B cell (primary cell): ENCODE measurements at regions not wholly inside any gene's neighbourhood (a gene's known extent, or its start where the extent isn't known, plus 50 kb on each side); places are given as distances from the start of the nearest gene placed in this dataset.

ENCODE experiments used
- ATAC-seq: fragments of 200-7000 bp; cut with Tn5 transposase; one replicate; pipeline ENCODE4 v1.10.0; 2021; ENCODE audit warnings: low read depth, mild to moderate bottlenecking, moderate number of reproducible peaks, moderate library complexity
- CTCF ChIA-PET: fragments of 350-600 bp; sonication (Branson Sonifier 250); formaldehyde crosslinking; loops from one replicate; lab custom pipeline; 2021; ENCODE audit warnings: antibody characterized with exemption, inconsistent platforms; lab: Charles Lee
- POLR2A ChIA-PET: fragments of 350-600 bp; sonication (Branson Sonifier 250); formaldehyde crosslinking; loops from one replicate; lab custom pipeline; 2021; ENCODE audit warnings: antibody characterized with exemption; lab: Charles Lee
- DNase-seq: peaks from one replicate; pipeline ENCODE4 v3.0.0; 2013
- H2AFZ ChIP-seq: 2 replicates; pipeline ENCODE4 v1.6.1; 2012; ENCODE audit warnings: mild to moderate bottlenecking, low read depth, low read length; ENCODE audit not compliant: insufficient read depth, poor library complexity, severe bottlenecking
- H3K27ac ChIP-seq, 2 donors: 1 replicate in 1 of 2; 2 replicates in 1 of 2; pipeline ENCODE4 v1.5.1; 2012 to 2013; ENCODE audit warnings: low read length in 2 of 2, mild to moderate bottlenecking in 2 of 2, moderate library complexity in 1 of 2
- H3K27me3 ChIP-seq, 4 experiments: fragments of 200-600 bp in 1 of 4; sonication (generic) in 1 of 4; replicated peaks in 1 of 4; 1 replicate in 2 of 4; 2 replicates in 2 of 4; pipeline versions ENCODE4 v1.6.1 to v1.7.0; 2013 to 2016; ENCODE audit warnings: low read length in 3 of 4, mild to moderate bottlenecking in 2 of 4, mixed read lengths in 1 of 4, moderate library complexity in 1 of 4; ENCODE audit not compliant: insufficient read depth in 4 of 4, control insufficient read depth in 3 of 4; ENCODE audit errors: control extremely low read depth in 1 of 4
- H3K36me3 ChIP-seq, 2 experiments: replicated peaks in 1 of 2; 1 replicate in 1 of 2; 2 replicates in 1 of 2; pipeline versions ENCODE4 v1.6.1 to v1.7.1; 2013; ENCODE audit warnings: low read length in 1 of 2; ENCODE audit not compliant: insufficient read depth in 2 of 2, control insufficient read depth in 1 of 2; ENCODE audit errors: control extremely low read depth in 1 of 2, extremely low read depth in 1 of 2
- H3K4me1 ChIP-seq, 2 donors: fragments of 200-600 bp in 1 of 2; sonication (generic) in 1 of 2; 1 replicate in 1 of 2; 2 replicates in 1 of 2; pipeline versions ENCODE4 v1.5.1 to v1.6.1; 2013 to 2017; ENCODE audit warnings: low read length in 2 of 2; ENCODE audit not compliant: control insufficient read depth in 2 of 2, insufficient read depth in 2 of 2
- H3K4me2 ChIP-seq: replicated peaks from 2 replicates; pipeline ENCODE3; 2012; ENCODE audit warnings: mild to moderate bottlenecking, low read depth, low read length; ENCODE audit not compliant: poor library complexity, severe bottlenecking
- H3K4me3 ChIP-seq, 5 experiments: fragments of 200-600 bp in 1 of 5; sonication (generic) in 1 of 5; 1 replicate in 3 of 5; 2 replicates in 2 of 5; pipeline versions ENCODE4 v1.5.1 to v1.7.0; 2011 to 2016; ENCODE audit warnings: low read length in 4 of 5, mild to moderate bottlenecking in 4 of 5, low read depth in 2 of 5, control low read depth in 1 of 5, moderate library complexity in 1 of 5; ENCODE audit not compliant: insufficient read depth in 1 of 5; ENCODE audit errors: control extremely low read depth in 1 of 5, extremely low read depth in 1 of 5
- H3K79me2 ChIP-seq: fragments of 200-600 bp; sonication (generic); one replicate; pipeline ENCODE4 v1.6.0; 2016; ENCODE audit warnings: low read length; ENCODE audit not compliant: control insufficient read depth, insufficient read depth
- H3K9ac ChIP-seq: fragments of 200-600 bp; sonication (generic); 2 replicates; pipeline ENCODE4 v1.6.1; 2017; ENCODE audit warnings: mild to moderate bottlenecking, low read length, moderate library complexity
- H3K9me3 ChIP-seq, 3 donors: one replicate each; pipeline versions ENCODE4 v1.6.1 to v1.7.1; 2013; ENCODE audit warnings: low read length in 2 of 3; ENCODE audit not compliant: control insufficient read depth in 2 of 3, insufficient read depth in 1 of 3; ENCODE audit errors: control extremely low read depth in 1 of 3
- H4K20me1 ChIP-seq: 2 replicates; pipeline ENCODE4 v1.6.0; 2012; ENCODE audit warnings: mild to moderate bottlenecking, low read length; ENCODE audit not compliant: insufficient read depth, control insufficient read depth, poor library complexity, severe bottlenecking
- H3K27ac Mint-ChIP-seq: one replicate; pipeline ENCODE4 v1.8.0; 2021; ENCODE audit warnings: mixed read lengths
- H3K27me3 Mint-ChIP-seq: one replicate; pipeline ENCODE4 v1.8.0; 2021; ENCODE audit warnings: mixed read lengths
- H3K4me1 Mint-ChIP-seq: one replicate; pipeline ENCODE4 v1.8.0; 2021; ENCODE audit warnings: mixed read lengths
- H3K4me3 Mint-ChIP-seq: one replicate; pipeline ENCODE4 v1.8.0; 2021; ENCODE audit warnings: mixed read lengths
- H3K9me3 Mint-ChIP-seq: one replicate; pipeline ENCODE4 v1.8.0; 2022; ENCODE audit warnings: mixed read lengths; ENCODE audit not compliant: insufficient read depth
- CTCF ChIP-seq: fragments of 200-600 bp; IDR thresholded peaks from one replicate; pipeline ENCODE4 v1.8.0; 2022; ENCODE audit warnings: antibody characterized with exemption, mild to moderate bottlenecking
- EZH2 ChIP-seq: IDR thresholded peaks from 2 replicates; pipeline ENCODE4 v1.6.1; 2012; ENCODE audit warnings: borderline replicate concordance, low read depth, mild to moderate bottlenecking, moderate library complexity, low read length; ENCODE audit not compliant: insufficient read depth, poor library complexity, severe bottlenecking
- WGBS: methylation state at CpG from one replicate; pipeline ENCODE4 v1.1.5; 2013; ENCODE audit warnings: missing lambda C conversion rate; ENCODE audit not compliant: insufficient coverage; 5-methylcytosine and 5-hydroxymethylcytosine counted together
- intact Hi-C: fragments of 100-400 bp; cut with micrococcal nuclease; formaldehyde crosslinking; loops from one replicate; pipeline ENCODE4 v1.10.0; 2022

DNA sequence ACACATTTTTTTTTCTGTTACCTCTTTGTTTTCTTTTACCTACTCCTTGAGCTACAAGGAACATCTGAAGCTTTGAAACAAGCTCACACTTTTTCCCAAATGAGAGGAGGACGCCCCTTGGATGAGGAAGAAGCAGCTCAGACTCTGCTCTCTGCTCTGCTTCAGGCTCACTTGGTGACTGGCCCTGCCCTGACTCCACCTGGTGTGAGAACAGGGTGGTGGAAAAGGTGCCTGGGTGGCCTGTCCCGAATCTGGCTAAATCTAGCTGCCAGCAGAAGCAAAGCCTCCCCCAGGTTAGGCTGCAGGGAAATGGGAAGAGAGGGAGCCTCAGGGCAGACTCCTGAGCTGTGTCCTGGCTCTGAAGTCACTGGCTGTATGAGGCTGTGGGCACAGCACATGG lies 68.0 kb upstream of the CEACAM8 start:
- ChIA-PET POLR2A (no interaction called here), CTCF (no interaction called here)
- no peak for TF ChIP-seq EZH2
- no peak for TF ChIP-seq CTCF
- intact Hi-C loops, result no loop called here
- Histone ChIP-seq H2AFZ (no peak overlapping the region), H3K27me3 (peaks cover 0 to 11% (median 7%) of the 10 kb centered on the region in 4 experiments), H3K9ac (no peak overlapping the region), H3K4me1 (no peaks in the 10 kb centered on the region), H3K79me2 (no peaks in the 10 kb centered on the region), H4K20me1 (no peaks in the 10 kb centered on the region), H3K27ac (no peak overlapping the region), H3K9me3 (peaks cover 0 to 13% (median 0%) of the 10 kb centered on the region in 3 donors), H3K4me3 (no peak overlapping the region), H3K4me2 (no peak overlapping the region), H3K36me3 (no peaks in the 10 kb centered on the region)
- peaks cover 5% of the 10 kb centered on the region for H3K9me3 Mint-ChIP-seq
- H3K4me1 Mint-ChIP-seq, result no peaks in the 10 kb centered on the region
- H3K27me3 Mint-ChIP-seq, result peaks cover 29% of the 10 kb centered on the region
- DNase-seq, result no peak
- ATAC-seq, result no peak
- no peak overlapping the region for H3K27ac Mint-ChIP-seq
- H3K4me3 Mint-ChIP-seq, result no peak overlapping the region
- 38% methylated on average over 1 of the region's 2 CpGs for WGBS

GRCh38 chr19:42660353-42660752 lies 65.6 kb upstream of the CEACAM8 start:
- H3K4me3 ChIP-seq, result no peak overlapping the region
- peaks cover 0 to 8% (median 3%) of the 10 kb centered on the region in 4 experiments for H3K27me3 ChIP-seq
- peaks cover 0 to 13% (median 0%) of the 10 kb centered on the region in 3 donors for H3K9me3 ChIP-seq
- no peak for ATAC-seq
- Mint-ChIP-seq H3K4me1 (no peaks in the 10 kb centered on the region), H3K27me3 (peaks cover 23% of the 10 kb centered on the region), H3K4me3 (no peak overlapping the region), H3K27ac (no peak overlapping the region), H3K9me3 (peaks cover 5% of the 10 kb centered on the region)
- no peak overlapping the region for H3K4me2 ChIP-seq
- no peaks in the 10 kb centered on the region for H3K36me3 ChIP-seq
- no peaks in the 10 kb centered on the region for H3K79me2 ChIP-seq
- H3K4me1 ChIP-seq, result no peaks in the 10 kb centered on the region
- DNase-seq, result no peak
- H4K20me1 ChIP-seq, result no peaks in the 10 kb centered on the region
- no peak overlapping the region for H3K27ac ChIP-seq
- H2AFZ ChIP-seq, result no peak overlapping the region
- CTCF ChIA-PET, result no interaction called here
- H3K9ac ChIP-seq, result no peak overlapping the region
- 75% methylated on average over 1 of the region's 1 CpG for whole genome bisulfite sequencing
- POLR2A ChIA-PET, result no interaction called here
- TF ChIP-seq CTCF (no peak), EZH2 (no peak)
- intact Hi-C loops, result no loop called here
